Tibial artery (tissue), 4 donors: ENCODE measurements at regions not wholly inside any gene's neighbourhood (a gene's known extent, or its start where the extent isn't known, plus 50 kb on each side); places are given as distances from the start of the nearest gene placed in this dataset.

ENCODE experiments used
- DNase-seq, 2 donors: peaks; one replicate each; pipeline ENCODE4 v3.0.0-alpha.2; 2019
- H3K27ac ChIP-seq, 2 donors: fragments of 200-600 bp; sonication (generic) in 1 of 2; 1 replicate in 1 of 2; 2 replicates in 1 of 2; pipeline ENCODE4 v1.5.1; 2018 to 2019; ENCODE audit warnings: mild to moderate bottlenecking in 1 of 2
- H3K27me3 ChIP-seq, 2 donors: fragments of 200-600 bp; sonication (generic) in 1 of 2; one replicate each; pipeline versions ENCODE4 v1.5.1 to v1.6.0; 2016 to 2019
- H3K36me3 ChIP-seq, 3 donors: fragments of 200-600 bp; sonication (generic) in 2 of 3; one replicate each; pipeline ENCODE4 v1.5.1; 2016 to 2019; ENCODE audit warnings: mild to moderate bottlenecking in 2 of 3
- H3K4me1 ChIP-seq, 4 donors: fragments of 200-600 bp; sonication (generic) in 2 of 4; 1 replicate in 3 of 4; 2 replicates in 1 of 4; pipeline ENCODE4 v1.5.1; 2016 to 2019
- H3K4me3 ChIP-seq, 2 donors: fragments of 200-600 bp; sonication (generic) in 1 of 2; 1 replicate in 1 of 2; 2 replicates in 1 of 2; pipeline ENCODE4 v1.5.1; 2018 to 2019; ENCODE audit warnings: mild to moderate bottlenecking in 2 of 2
- H3K9me3 ChIP-seq, 3 donors: fragments of 200-600 bp; sonication (generic) in 1 of 3; one replicate each; pipeline ENCODE4 v1.5.1; 2016 to 2019
- intact Hi-C: fragments of 100-400 bp; cut with DNase I; formaldehyde crosslinking; loops from one replicate; pipeline ENCODE4 v1.15.0; 2023; ENCODE audit warnings: low total_unique reads
- TF ChIP-seq, protein P1 (sequence below), 2 experiments: fragments of 200-600 bp in 1 of 2; fragments of 450-650 bp in 1 of 2; IDR thresholded peaks; one replicate each; pipeline ENCODE4 v1.5.1; 2017 to 2019; ENCODE audit warnings: antibody characterized with exemption in 2 of 2, mild to moderate bottlenecking in 1 of 2, moderate library complexity in 1 of 2

DNA sequence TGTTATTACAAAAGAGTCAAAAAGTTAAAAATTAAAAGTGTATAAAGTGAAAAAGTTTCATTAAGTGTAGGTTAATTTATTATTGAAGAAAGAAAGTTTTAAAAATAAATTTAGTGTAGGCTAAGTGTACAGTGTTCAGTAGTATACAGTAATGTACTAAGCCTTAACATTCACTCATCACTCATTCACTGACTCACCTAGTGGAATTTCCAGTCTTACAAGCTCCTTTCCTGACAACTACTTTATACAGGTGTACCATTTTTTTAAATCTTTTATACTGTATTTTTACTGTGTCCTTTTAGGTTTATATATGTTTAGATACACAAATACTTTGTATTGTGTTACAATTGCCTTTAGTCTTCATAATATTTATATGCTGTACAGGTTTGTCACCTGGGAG, 530.2 kb upstream of the FAM174A start:
- Histone ChIP-seq H3K4me1 (no peaks in the 10 kb centered on the region), H3K27ac (no peak overlapping the region), H3K9me3 (no peaks in the 10 kb centered on the region), H3K27me3 (no peaks in the 10 kb centered on the region), H3K4me3 (no peak overlapping the region), H3K36me3 (no peaks in the 10 kb centered on the region)
- DNase-seq, result no peak
- TF ChIP-seq, protein P1, sequence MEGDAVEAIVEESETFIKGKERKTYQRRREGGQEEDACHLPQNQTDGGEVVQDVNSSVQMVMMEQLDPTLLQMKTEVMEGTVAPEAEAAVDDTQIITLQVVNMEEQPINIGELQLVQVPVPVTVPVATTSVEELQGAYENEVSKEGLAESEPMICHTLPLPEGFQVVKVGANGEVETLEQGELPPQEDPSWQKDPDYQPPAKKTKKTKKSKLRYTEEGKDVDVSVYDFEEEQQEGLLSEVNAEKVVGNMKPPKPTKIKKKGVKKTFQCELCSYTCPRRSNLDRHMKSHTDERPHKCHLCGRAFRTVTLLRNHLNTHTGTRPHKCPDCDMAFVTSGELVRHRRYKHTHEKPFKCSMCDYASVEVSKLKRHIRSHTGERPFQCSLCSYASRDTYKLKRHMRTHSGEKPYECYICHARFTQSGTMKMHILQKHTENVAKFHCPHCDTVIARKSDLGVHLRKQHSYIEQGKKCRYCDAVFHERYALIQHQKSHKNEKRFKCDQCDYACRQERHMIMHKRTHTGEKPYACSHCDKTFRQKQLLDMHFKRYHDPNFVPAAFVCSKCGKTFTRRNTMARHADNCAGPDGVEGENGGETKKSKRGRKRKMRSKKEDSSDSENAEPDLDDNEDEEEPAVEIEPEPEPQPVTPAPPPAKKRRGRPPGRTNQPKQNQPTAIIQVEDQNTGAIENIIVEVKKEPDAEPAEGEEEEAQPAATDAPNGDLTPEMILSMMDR (IDR thresholded peaks at IDR 0.05), result no peak
- intact Hi-C loops, result no loop called here

DNA sequence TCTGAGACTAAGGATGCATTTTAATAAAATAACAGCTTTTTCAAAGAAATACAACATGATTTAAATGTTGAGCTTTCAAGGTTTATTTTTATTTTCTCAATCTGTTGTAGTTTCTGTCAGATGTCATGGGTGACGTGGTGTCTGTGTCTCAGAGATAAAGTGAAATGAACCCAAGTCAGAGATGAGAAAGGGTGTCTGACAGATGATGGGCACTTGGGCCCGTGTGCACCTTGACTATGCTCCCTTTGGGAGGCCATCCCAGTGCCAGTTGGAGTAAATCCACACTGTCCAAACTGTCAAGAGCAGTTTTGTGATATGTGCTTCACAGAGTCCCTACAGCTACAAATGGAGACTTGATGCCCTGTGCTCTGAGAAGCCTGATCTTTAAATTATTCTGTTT, 536.9 kb upstream of the FAM174A start:
- TF ChIP-seq, protein P1 (IDR thresholded peaks at IDR 0.05), result no peak
- H3K4me3 ChIP-seq, result no peak overlapping the region
- no peak overlapping the region for H3K27ac ChIP-seq
- no peaks in the 10 kb centered on the region for H3K9me3 ChIP-seq
- no peak for DNase-seq
- no peaks in the 10 kb centered on the region for H3K36me3 ChIP-seq
- intact Hi-C loops, result no loop called here
- no peaks in the 10 kb centered on the region for H3K4me1 ChIP-seq
- no peaks in the 10 kb centered on the region for H3K27me3 ChIP-seq

DNA sequence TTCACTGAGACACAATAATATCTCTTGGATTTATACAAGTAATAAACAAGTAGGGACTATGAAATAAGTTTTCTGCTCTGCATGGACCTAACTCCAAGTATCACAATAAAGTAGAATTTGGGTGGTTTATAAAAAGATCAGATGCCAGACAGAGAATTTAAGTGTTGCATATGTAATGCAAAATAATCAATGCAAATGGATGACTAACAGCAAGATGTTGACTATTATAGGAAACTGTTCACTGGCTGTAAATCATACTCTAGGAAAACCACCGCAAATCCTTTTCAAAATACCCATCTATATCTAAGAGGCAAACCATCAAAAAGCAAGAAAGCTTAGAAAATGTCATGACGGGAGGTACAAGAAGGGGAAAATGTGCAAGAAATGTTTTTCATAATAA, 539.8 kb upstream of the FAM174A start:
- no peak for DNase-seq
- no peak overlapping the region for H3K4me3 ChIP-seq
- intact Hi-C loops, result no loop called here
- H3K36me3 ChIP-seq, result no peaks in the 10 kb centered on the region
- no peaks in the 10 kb centered on the region for H3K27me3 ChIP-seq
- TF ChIP-seq, protein P1 (IDR thresholded peaks at IDR 0.05), result no peak
- H3K9me3 ChIP-seq, result no peaks in the 10 kb centered on the region
- H3K4me1 ChIP-seq, result no peaks in the 10 kb centered on the region
- no peak overlapping the region for H3K27ac ChIP-seq

DNA sequence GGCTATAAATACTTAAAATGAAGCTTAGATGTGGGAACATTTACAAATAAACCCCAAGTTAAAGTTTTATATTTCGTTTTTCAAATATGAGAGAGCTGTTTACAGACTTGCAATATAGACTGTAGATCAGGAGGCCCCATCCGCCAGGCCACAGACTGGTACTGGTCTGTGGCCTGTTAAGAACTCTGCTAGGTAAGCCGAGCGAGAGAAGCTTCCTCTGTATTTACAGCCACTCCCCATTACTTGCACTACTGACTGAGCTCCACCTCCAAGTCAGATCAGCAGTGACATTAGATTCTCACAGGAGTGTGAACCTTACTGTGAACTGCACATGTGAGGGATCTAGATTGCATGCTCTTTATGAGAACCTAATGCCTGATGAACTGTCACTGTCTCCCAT, 561.4 kb upstream of the FAM174A start:
- no peak for DNase-seq
- Histone ChIP-seq H3K27ac (no peak overlapping the region), H3K4me1 (no peaks in the 10 kb centered on the region), H3K9me3 (no peaks in the 10 kb centered on the region), H3K36me3 (no peaks in the 10 kb centered on the region), H3K4me3 (no peak overlapping the region), H3K27me3 (no peaks in the 10 kb centered on the region)
- intact Hi-C loops, result no loop called here
- TF ChIP-seq, protein P1 (IDR thresholded peaks at IDR 0.05), result no peak

DNA sequence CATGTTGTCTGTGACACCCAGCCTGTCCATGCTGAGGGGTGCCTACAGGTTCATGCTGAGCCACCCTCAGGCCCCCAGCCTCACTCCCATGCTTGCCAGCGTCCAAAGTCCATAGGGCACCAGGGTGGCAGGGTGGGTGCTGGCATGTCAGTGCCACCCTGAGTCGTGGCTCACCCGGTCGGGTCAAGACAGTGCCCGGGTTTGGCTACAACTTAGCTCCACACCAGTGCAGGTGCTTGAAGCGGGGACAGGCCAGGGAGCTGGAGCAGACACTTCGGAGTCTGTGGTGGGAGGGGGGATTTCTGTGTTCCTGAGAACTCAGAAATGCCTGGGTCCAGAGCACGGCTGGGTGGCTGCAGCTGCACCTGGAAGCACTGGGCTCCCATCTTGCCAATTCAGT, 579.2 kb upstream of the FAM174A start:
- Histone ChIP-seq H3K36me3 (no peaks in the 10 kb centered on the region), H3K4me1 (no peaks in the 10 kb centered on the region), H3K9me3 (no peaks in the 10 kb centered on the region), H3K27ac (no peak overlapping the region), H3K4me3 (no peak overlapping the region), H3K27me3 (no peaks in the 10 kb centered on the region)
- intact Hi-C loops, result no loop called here
- TF ChIP-seq, protein P1 (IDR thresholded peaks at IDR 0.05), result no peak
- DNase-seq, result no peak

DNA sequence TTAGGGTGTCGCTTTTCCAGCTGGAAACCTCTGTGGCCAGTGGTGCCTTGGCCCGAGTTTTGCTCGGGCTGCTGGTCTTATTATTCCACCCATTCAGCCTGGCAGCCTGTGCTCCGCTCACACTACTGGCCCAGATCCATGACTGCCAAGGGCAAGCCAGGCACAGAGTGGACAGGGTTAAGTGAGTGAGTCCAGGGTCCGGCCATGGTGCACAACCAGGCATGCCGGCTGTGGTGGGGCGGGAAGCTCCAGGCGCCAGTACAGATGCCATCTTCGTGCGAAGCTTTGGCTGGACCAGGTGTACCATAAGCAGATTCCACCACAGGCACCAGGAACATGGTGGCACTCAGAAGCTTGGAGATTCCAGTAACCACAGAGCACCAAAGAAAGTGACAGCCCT, 580.2 kb upstream of the FAM174A start:
- Histone ChIP-seq H3K27me3 (no peaks in the 10 kb centered on the region), H3K4me3 (no peak overlapping the region), H3K27ac (no peak overlapping the region), H3K4me1 (no peaks in the 10 kb centered on the region), H3K36me3 (no peaks in the 10 kb centered on the region), H3K9me3 (no peaks in the 10 kb centered on the region)
- DNase-seq, result no peak
- TF ChIP-seq, protein P1 (IDR thresholded peaks at IDR 0.05), result no peak
- intact Hi-C loops, result no loop called here
